ENCODE measurements at regions not wholly inside any gene's neighbourhood (a gene's known extent, or its start where the extent isn't known, plus 50 kb on each side); places are given as distances from the start of the nearest gene placed in this dataset.

GRCh38 chr4:18454349-18454748 lies 432.8 kb upstream of the LCORL start:
- Mint-ChIP-seq H3K4me1 (no peaks in the 10 kb centered on the region), H3K4me3 (no peak overlapping the region), H3K36me3 (no peaks in the 10 kb centered on the region), H3K9me3 (no peaks in the 10 kb centered on the region), H3K27me3 (ENCODE audit: low read depth) (peaks cover 30% of the 10 kb centered on the region), H3K27ac (no peak overlapping the region)
- DNase-seq (ENCODE audit: low spot score in 2 of 2, unreplicated experiment in 2 of 2) = no peak
- no peak for TF ChIP-seq CTCF (IDR thresholded peaks at IDR 0.05; ENCODE audit: unreplicated experiment)

- Mint-ChIP-seq H3K27ac (no peak overlapping the region), H3K4me1 (no peaks in the 10 kb centered on the region), H3K36me3 (no peaks in the 10 kb centered on the region), H3K27me3 (ENCODE audit: low read depth) (peaks cover 2% of the 10 kb centered on the region), H3K4me3 (no peak overlapping the region), H3K9me3 (peaks cover 24% of the 10 kb centered on the region)
- TF ChIP-seq CTCF (IDR thresholded peaks at IDR 0.05; ENCODE audit: unreplicated experiment) = no peak
- DNase-seq (ENCODE audit: low spot score in 2 of 2, unreplicated experiment in 2 of 2) = no peak
Measured at GRCh38 chr4:18445110-18445509, 423.6 kb upstream of the LCORL start.

- no peak for DNase-seq (ENCODE audit: low spot score in 2 of 2, unreplicated experiment in 2 of 2)
- no peak overlapping the region for H3K27ac Mint-ChIP-seq
- H3K27me3 Mint-ChIP-seq (ENCODE audit: low read depth) = peaks cover 2% of the 10 kb centered on the region
- no peak overlapping the region for H3K4me3 Mint-ChIP-seq
- H3K36me3 Mint-ChIP-seq = no peaks in the 10 kb centered on the region
- no peaks in the 10 kb centered on the region for H3K4me1 Mint-ChIP-seq
- no peak for TF ChIP-seq CTCF (IDR thresholded peaks at IDR 0.05; ENCODE audit: unreplicated experiment)
- peaks cover 24% of the 10 kb centered on the region for H3K9me3 Mint-ChIP-seq
Measured at GRCh38 chr4:18444206-18444605, 422.7 kb upstream of the LCORL start.

- no peak overlapping the region for H3K4me3 Mint-ChIP-seq
- H3K27ac Mint-ChIP-seq = no peak overlapping the region
- no peak for TF ChIP-seq CTCF (IDR thresholded peaks at IDR 0.05; ENCODE audit: unreplicated experiment)
- no peaks in the 10 kb centered on the region for H3K36me3 Mint-ChIP-seq
- peaks cover 2% of the 10 kb centered on the region for H3K27me3 Mint-ChIP-seq (ENCODE audit: low read depth)
- H3K4me1 Mint-ChIP-seq = no peaks in the 10 kb centered on the region
- H3K9me3 Mint-ChIP-seq = peaks cover 24% of the 10 kb centered on the region
- DNase-seq (ENCODE audit: low spot score in 2 of 2, unreplicated experiment in 2 of 2) = no peak
Measured at GRCh38 chr4:18442957-18443356, 421.4 kb upstream of the LCORL start.

GRCh38 chr4:18441676-18442075 lies 420.1 kb upstream of the LCORL start:
- Mint-ChIP-seq H3K4me3 (no peak overlapping the region), H3K27ac (no peak overlapping the region), H3K27me3 (ENCODE audit: low read depth) (no peaks in the 10 kb centered on the region), H3K9me3 (peaks cover 24% of the 10 kb centered on the region), H3K36me3 (no peaks in the 10 kb centered on the region), H3K4me1 (no peaks in the 10 kb centered on the region)
- no peak for TF ChIP-seq CTCF (IDR thresholded peaks at IDR 0.05; ENCODE audit: unreplicated experiment)
- DNase-seq (ENCODE audit: low spot score in 2 of 2, unreplicated experiment in 2 of 2) = no peak

GRCh38 chr4:18441203-18441590 lies 419.6 kb upstream of the LCORL start:
- Mint-ChIP-seq H3K4me3 (no peak overlapping the region), H3K27ac (no peak overlapping the region), H3K9me3 (peaks cover 24% of the 10 kb centered on the region), H3K4me1 (no peaks in the 10 kb centered on the region), H3K27me3 (ENCODE audit: low read depth) (no peaks in the 10 kb centered on the region), H3K36me3 (no peaks in the 10 kb centered on the region)
- no peak for TF ChIP-seq CTCF (IDR thresholded peaks at IDR 0.05; ENCODE audit: unreplicated experiment)
- no peak for DNase-seq (ENCODE audit: low spot score in 2 of 2, unreplicated experiment in 2 of 2)
